ENCODE measurements at regions not wholly inside any gene's neighbourhood (a gene's known extent, or its start where the extent isn't known, plus 50 kb on each side); places are given as distances from the start of the nearest gene placed in this dataset.

- no peaks in the 10 kb centered on the region for H3K4me1 ChIP-seq (ENCODE audit: control insufficient read depth in 1 of 2, insufficient read depth in 2 of 2, low read length in 2 of 2)
- H4K20me1 ChIP-seq (ENCODE audit: insufficient read depth), result no peaks in the 10 kb centered on the region
- ChIA-PET RAD21 (ENCODE audit: low non-redundant PET in 1 of 2, low total read pairs in 2 of 2, uncharacterized antibody in 2 of 2, unreplicated experiment in 2 of 2) (no interaction called here), CTCF (no interaction called here), POLR2A (no interaction called here)
- peaks cover 6 to 16% of the 10 kb centered on the region in 2 experiments; a peak in 3 of 4 replicates for H3K9me3 ChIP-seq (ENCODE audit: control insufficient read depth in 1 of 2, insufficient read depth in 1 of 2, low read depth in 1 of 2, low read length in 2 of 2)
- no peak overlapping the region for H3K27ac ChIP-seq (ENCODE audit: low read depth, low read length)
- H3K4me2 ChIP-seq (ENCODE audit: low read length), result no peak overlapping the region
- no peaks in the 10 kb centered on the region for H3K79me2 ChIP-seq (ENCODE audit: insufficient read depth, low read length)
- TF ChIP-seq ZBTB33 (IDR thresholded peaks at IDR 0.05; ENCODE audit: extremely low read depth, insufficient replicate concordance, low read length) (no peak), EGR1 (IDR thresholded peaks at IDR 0.05; ENCODE audit: low read depth) (no peak), YY1 (IDR thresholded peaks at IDR 0.05; ENCODE audit: extremely low read depth, insufficient replicate concordance, low read depth, low read length) (no peak), ELF1 (IDR thresholded peaks at IDR 0.05; ENCODE audit: borderline replicate concordance, low read depth) (no peak), CEBPB (IDR thresholded peaks at IDR 0.05; ENCODE audit: low read depth) (no peak), MAX (IDR thresholded peaks at IDR 0.05) (no peak), JUND (IDR thresholded peaks at IDR 0.05) (no peak), SIN3A (IDR thresholded peaks at IDR 0.05; ENCODE audit: low read depth) (no peak), REST (IDR thresholded peaks at IDR 0.05; ENCODE audit: low read depth) (no peak)
- no peaks in the 10 kb centered on the region for H3K36me3 ChIP-seq (ENCODE audit: control insufficient read depth in 1 of 2, insufficient read depth in 2 of 2, low read length in 2 of 2)
- DNase-seq (ENCODE audit: low read depth, low spot score), result no peak
- no peak overlapping the region for H3K9ac ChIP-seq (ENCODE audit: low read length)
- no peaks in the 10 kb centered on the region for H3K9me2 ChIP-seq (ENCODE audit: insufficient read depth)
- H3K27me3 ChIP-seq (ENCODE audit: insufficient read depth, low read length), result no peaks in the 10 kb centered on the region
- no peak overlapping the region for H3K4me3 ChIP-seq (replicated peaks in 1 of 2; ENCODE audit: low read depth in 1 of 2, low read length in 2 of 2)
- intact Hi-C loops (cut with micrococcal nuclease), result no loop called here
- H2AFZ ChIP-seq (ENCODE audit: low read depth, low read length, poor library complexity, severe bottlenecking), result no peak overlapping the region
- BruUV-seq (replicated peaks), result no TSS peak
- no peak for ATAC-seq
Observed at GRCh38 chr12:33672836-33673577, 233.4 kb upstream of the SYT10 start.

Measured in HCT116 (cell line).